Urinary bladder (tissue), 3 donors: ENCODE measurements at regions not wholly inside any gene's neighbourhood (a gene's known extent, or its start where the extent isn't known, plus 50 kb on each side); places are given as distances from the start of the nearest gene placed in this dataset.

ENCODE experiments used
- DNase-seq: peaks from one replicate; pipeline ENCODE4 v3.0.0-alpha.2; 2015; ENCODE audit errors: extremely low spot score
- H3K27ac ChIP-seq: one replicate; pipeline ENCODE4 v1.5.1; 2013; ENCODE audit warnings: low read depth, mild to moderate bottlenecking, moderate library complexity
- H3K36me3 ChIP-seq: one replicate; pipeline ENCODE4 v1.6.1; 2013; ENCODE audit warnings: mild to moderate bottlenecking, moderate library complexity; ENCODE audit not compliant: insufficient read depth
- H3K4me1 ChIP-seq: one replicate; pipeline ENCODE4 v1.6.1; 2013; ENCODE audit warnings: mild to moderate bottlenecking, moderate library complexity; ENCODE audit not compliant: insufficient read depth
- H3K4me3 ChIP-seq: one replicate; pipeline ENCODE4 v1.5.1; 2013; ENCODE audit warnings: low read depth, low read length
- WGBS: extraction: QIAGEN DNeasy Blood & Tissue Kit; methylation state at CpG from one replicate; pipeline ENCODE4 v1.1.7; 2013; 5-methylcytosine and 5-hydroxymethylcytosine counted together
- donor health status: healthy with polysubstance abuse.
- donor health status: healthy.

DNA sequence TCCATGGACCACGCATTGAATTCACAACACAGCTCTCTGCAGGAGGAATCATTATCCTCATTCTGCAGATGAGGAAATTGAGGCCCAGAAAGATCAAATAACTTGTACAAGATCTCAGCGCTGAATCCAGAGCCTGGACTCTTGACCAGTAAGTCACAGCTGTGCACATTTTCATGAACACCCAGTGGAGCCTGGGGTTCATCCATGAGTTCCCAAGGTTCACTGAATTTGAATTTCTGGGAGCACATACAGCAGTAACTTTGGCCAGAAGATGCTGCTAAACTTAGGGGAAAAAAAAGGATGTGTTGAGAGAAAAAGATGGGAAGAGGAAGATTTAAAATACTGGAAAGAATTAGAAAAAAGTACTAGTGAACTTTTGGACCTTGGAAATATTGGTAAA, 218.7 kb upstream of the PPARGC1A start:
- WGBS = 95% methylated on average over 2 of the region's 2 CpGs
- no peak for DNase-seq
- Histone ChIP-seq H3K4me3 (no peak overlapping the region), H3K36me3 (no peaks in the 10 kb centered on the region), H3K4me1 (no peaks in the 10 kb centered on the region), H3K27ac (no peak overlapping the region)

GRCh38 chr4:24105327-24106038, 215.6 kb upstream of the PPARGC1A start:
- H3K27ac ChIP-seq = no peak overlapping the region
- H3K4me1 ChIP-seq = no peaks in the 10 kb centered on the region
- H3K4me3 ChIP-seq = no peak overlapping the region
- no peak for DNase-seq
- WGBS = 58% methylated on average over 10 of the region's 10 CpGs
- H3K36me3 ChIP-seq = no peaks in the 10 kb centered on the region

- H3K27ac ChIP-seq = no peak overlapping the region
- DNase-seq = no peak
- WGBS = 52% methylated on average over 6 of the region's 6 CpGs
- H3K4me3 ChIP-seq = no peak overlapping the region
- H3K36me3 ChIP-seq = no peaks in the 10 kb centered on the region
- H3K4me1 ChIP-seq = no peaks in the 10 kb centered on the region
Measured at GRCh38 chr4:24104158-24104565, 214.3 kb upstream of the PPARGC1A start.

DNA sequence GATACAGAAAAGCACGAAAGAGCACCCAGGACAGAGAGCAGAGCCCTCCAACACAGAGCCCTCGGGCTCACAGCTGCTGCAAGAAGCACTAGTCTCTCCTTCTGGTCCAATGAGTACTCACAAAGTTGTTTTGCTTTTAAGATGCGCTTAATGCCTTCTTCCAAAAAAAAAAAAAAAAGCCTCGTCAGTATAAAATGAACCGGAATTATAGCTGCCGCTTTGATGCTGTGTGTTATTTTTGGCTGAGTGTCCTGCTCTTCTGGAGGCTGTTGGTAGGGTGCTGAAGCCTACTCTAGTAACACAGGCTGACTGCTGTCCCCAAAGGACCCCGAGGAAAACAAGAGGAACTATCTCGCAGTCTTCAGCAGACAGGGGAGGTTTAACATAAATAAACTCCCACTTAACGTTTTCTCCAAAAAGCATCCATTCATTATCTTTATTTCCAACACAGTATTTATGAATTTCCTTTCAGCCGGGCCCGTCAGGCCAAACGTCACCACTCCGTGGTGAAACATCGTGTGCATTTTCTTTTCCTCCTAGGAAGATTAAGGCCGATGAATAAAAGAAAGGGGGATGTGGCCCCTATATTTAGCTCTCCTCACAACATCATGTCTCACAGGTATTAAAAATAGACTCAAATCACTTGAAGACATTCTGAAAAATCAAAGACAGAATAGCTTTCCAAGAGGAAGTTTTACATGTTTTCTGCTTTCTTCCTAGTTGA, 213.7 kb upstream of the PPARGC1A start:
- WGBS = 24% methylated on average over 15 of the region's 15 CpGs
- no peak overlapping the region for H3K27ac ChIP-seq

DNA sequence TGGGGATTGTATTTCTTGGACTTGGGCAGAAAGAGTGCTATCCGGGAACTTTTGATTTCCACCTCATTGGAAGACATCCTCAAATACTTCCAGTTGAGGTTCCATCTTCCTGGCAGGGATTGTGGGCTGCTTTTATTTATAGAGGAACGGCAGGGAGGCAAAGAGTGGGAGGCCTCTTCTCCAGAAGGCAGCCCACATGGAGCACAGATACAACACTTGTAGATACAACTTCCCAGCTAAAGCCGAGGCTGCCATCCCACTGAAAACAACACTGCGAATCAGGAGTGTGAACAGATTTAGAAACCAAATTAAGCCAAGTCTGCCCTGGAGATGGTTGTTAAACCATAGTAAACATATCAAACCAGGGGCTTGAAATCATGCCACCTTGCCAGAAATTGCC, 212.8 kb upstream of the PPARGC1A start:
- Histone ChIP-seq H3K4me3 (no peak overlapping the region), H3K27ac (no peak overlapping the region), H3K36me3 (no peaks in the 10 kb centered on the region), H3K4me1 (no peaks in the 10 kb centered on the region)
- no peak for DNase-seq
- 84% methylated on average over 4 of the region's 4 CpGs for WGBS

More for the DNA sequence above, 213.7 kb upstream of the PPARGC1A start:
- no peaks in the 10 kb centered on the region for H3K36me3 ChIP-seq
- H3K4me3 ChIP-seq = no peak overlapping the region
- no peaks in the 10 kb centered on the region for H3K4me1 ChIP-seq
- DNase-seq = peak; percentile 43

- Histone ChIP-seq H3K36me3 (no peaks in the 10 kb centered on the region), H3K27ac (no peak overlapping the region), H3K4me1 (no peaks in the 10 kb centered on the region), H3K4me3 (no peak overlapping the region)
- WGBS = 91% methylated on average over 2 of the region's 2 CpGs
- no peak for DNase-seq
Measured at GRCh38 chr4:24096603-24097002, 206.8 kb upstream of the PPARGC1A start.

DNA sequence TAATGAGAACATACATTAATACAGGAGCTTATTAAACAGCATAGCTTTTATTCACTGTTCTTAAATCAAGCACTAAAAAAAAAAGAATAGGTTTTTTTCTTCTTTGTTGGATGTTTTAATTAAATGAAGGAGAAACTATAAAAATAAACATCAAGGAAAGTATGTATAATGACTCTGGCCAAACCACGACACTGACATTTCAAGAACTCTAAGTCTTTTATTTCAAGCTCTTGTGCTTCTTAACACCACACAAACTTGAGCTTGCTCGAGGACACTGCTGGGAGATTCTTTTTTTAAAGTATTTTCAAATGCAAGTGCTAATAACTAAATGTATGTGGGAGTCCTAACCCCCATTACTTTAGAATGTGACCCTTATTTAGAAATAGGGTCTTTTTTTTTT, 204.9 kb upstream of the PPARGC1A start:
- H3K4me3 ChIP-seq = no peak overlapping the region
- WGBS = 65% methylated on average over 2 of the region's 2 CpGs
- DNase-seq = no peak
- no peaks in the 10 kb centered on the region for H3K36me3 ChIP-seq
- no peaks in the 10 kb centered on the region for H3K4me1 ChIP-seq
- H3K27ac ChIP-seq = no peak overlapping the region

GRCh38 chr4:24093446-24093845, 203.6 kb upstream of the PPARGC1A start:
- DNase-seq = no peak
- Histone ChIP-seq H3K4me1 (no peaks in the 10 kb centered on the region), H3K27ac (no peak overlapping the region), H3K36me3 (no peaks in the 10 kb centered on the region), H3K4me3 (no peak overlapping the region)
- 84% methylated on average over 2 of the region's 2 CpGs for WGBS

GRCh38 chr4:24091639-24092233, 201.9 kb upstream of the PPARGC1A start:
- no peak for DNase-seq
- H3K4me1 ChIP-seq = no peaks in the 10 kb centered on the region
- H3K36me3 ChIP-seq = no peaks in the 10 kb centered on the region
- no peak overlapping the region for H3K4me3 ChIP-seq
- 91% methylated on average over 6 of the region's 6 CpGs for WGBS
- H3K27ac ChIP-seq = no peak overlapping the region

DNA sequence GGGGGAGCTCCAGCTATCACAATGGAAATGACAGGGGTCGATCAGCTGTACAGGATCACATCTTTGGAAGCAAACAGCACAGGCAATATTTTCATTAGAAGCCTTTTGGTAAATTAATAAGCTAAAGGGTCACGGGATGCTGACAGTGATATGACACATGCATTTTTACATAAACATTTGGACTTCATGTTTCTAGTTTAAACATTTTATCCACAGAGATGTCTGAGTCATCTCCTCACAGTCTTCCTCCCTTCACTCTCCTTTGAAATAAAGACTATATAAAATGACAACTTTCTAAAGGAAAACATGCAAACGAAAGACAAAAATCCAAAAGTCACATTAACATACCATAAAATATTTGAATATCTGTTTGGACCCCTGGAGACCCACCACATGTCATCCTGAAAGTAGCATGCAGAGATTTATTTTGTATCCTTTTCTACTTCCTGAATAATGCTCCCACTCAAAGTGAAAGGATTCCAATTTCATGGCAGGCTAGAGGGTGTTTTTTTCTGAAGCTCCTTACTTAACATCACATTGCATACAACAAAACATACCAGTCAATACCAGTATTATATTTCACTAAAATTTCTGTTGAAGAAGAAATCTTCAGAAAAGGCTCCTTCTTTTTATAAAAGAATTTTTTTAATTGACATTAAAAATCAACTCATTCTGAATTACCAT, 200.1 kb upstream of the PPARGC1A start:
- no peaks in the 10 kb centered on the region for H3K36me3 ChIP-seq
- no peak overlapping the region for H3K4me3 ChIP-seq
- 61% methylated on average over 3 of the region's 3 CpGs for WGBS
- no peak overlapping the region for H3K27ac ChIP-seq
- no peak for DNase-seq
- H3K4me1 ChIP-seq = no peaks in the 10 kb centered on the region

GRCh38 chr4:24080871-24081270, 191.0 kb upstream of the PPARGC1A start:
- 89% methylated on average over 2 of the region's 2 CpGs for WGBS
- H3K27ac ChIP-seq = no peak overlapping the region

GRCh38 chr4:24078347-24078962, 188.6 kb upstream of the PPARGC1A start:
- 88% methylated on average over 2 of the region's 2 CpGs for WGBS
- DNase-seq = no peak
- no peaks in the 10 kb centered on the region for H3K36me3 ChIP-seq
- no peaks in the 10 kb centered on the region for H3K4me1 ChIP-seq
- no peak overlapping the region for H3K4me3 ChIP-seq
- H3K27ac ChIP-seq = no peak overlapping the region

More at GRCh38 chr4:24080871-24081270, 191.0 kb upstream of the PPARGC1A start:
- H3K36me3 ChIP-seq = no peaks in the 10 kb centered on the region
- no peak overlapping the region for H3K4me3 ChIP-seq
- DNase-seq = no peak
- no peaks in the 10 kb centered on the region for H3K4me1 ChIP-seq

DNA sequence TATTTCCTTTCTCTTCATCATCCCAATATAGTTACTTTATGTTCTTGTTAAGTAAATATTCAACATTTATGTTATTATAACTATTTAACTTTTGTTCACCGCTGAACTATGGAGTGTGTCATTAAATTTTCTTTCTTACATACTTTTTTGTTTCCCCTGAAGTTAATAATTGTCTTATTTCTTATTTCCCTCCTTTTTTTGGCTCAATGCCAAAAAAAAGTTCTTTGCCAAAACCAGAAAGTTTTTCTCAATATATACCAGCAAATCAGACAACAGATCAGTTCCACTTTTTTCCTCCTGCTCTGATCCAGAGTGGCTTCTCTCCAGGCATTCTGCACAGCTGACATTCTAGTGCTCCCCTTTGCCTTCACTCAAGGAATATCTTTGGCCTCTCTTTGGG, 187.0 kb upstream of the PPARGC1A start:
- Histone ChIP-seq H3K4me1 (no peaks in the 10 kb centered on the region), H3K4me3 (no peak overlapping the region), H3K27ac (no peak overlapping the region), H3K36me3 (no peaks in the 10 kb centered on the region)
- no peak for DNase-seq
- WGBS = 84% methylated on average over 1 of the region's 1 CpG
